HEK293 (cell line): ENCODE measurements at regions not wholly inside any gene's neighbourhood (a gene's known extent, or its start where the extent isn't known, plus 50 kb on each side); places are given as distances from the start of the nearest gene placed in this dataset.
"Not testable (repeated sequence)": the region's sequence is repeated elsewhere in the genome, so short reads cannot be mapped to it uniquely, and the experiment has no call there.

ENCODE experiments used
- CTCF ChIP-seq: fragments of 450-650 bp; formaldehyde crosslinking; IDR thresholded peaks from 2 replicates; pipeline ENCODE4 v1.5.1; 2016; ENCODE audit warnings: missing biosample characterization, missing genetic modification characterization
- ZBTB8A ChIP-seq: fragments of 450-650 bp; formaldehyde crosslinking; IDR thresholded peaks from 2 replicates; pipeline ENCODE4 v1.5.1; 2016; ENCODE audit warnings: missing biosample characterization, missing genetic modification characterization
- ZNF488 ChIP-seq: fragments of 450-650 bp; formaldehyde crosslinking; IDR thresholded peaks from 2 replicates; pipeline ENCODE4 v1.5.1; 2016; ENCODE audit warnings: missing biosample characterization, missing genetic modification characterization
- ZNF658 ChIP-seq: fragments of 450-650 bp; formaldehyde crosslinking; IDR thresholded peaks from 2 replicates; pipeline ENCODE4; 2016; ENCODE audit warnings: missing biosample characterization, missing genetic modification characterization
- ZNF701 ChIP-seq: fragments of 450-650 bp; formaldehyde crosslinking; IDR thresholded peaks from 2 replicates; pipeline ENCODE4 v1.5.1; 2016; ENCODE audit warnings: missing biosample characterization, missing genetic modification characterization
- ZNF747 ChIP-seq: fragments of 450-650 bp; formaldehyde crosslinking; IDR thresholded peaks from 2 replicates; pipeline ENCODE4 v1.5.1; 2016; ENCODE audit warnings: missing biosample characterization, missing genetic modification characterization

- TF ChIP-seq ZNF701, ZNF488, ZNF658, CTCF, ZNF747, ZBTB8A (tag by site-specific recombination): not testable (repeated sequence)
Observed at GRCh38 chr3:16073990-16074671, 100.3 kb upstream of the GALNT15 start.
